ENCODE measurements at regions not wholly inside any gene's neighbourhood (a gene's known extent, or its start where the extent isn't known, plus 50 kb on each side); places are given as distances from the start of the nearest gene placed in this dataset.

GRCh38 chr6:23655525-23655924 is 470.5 kb upstream of the NRSN1 start:
- WGBS: 72% methylated on average over 3 of the region's 3 CpGs
- no peak for DNase-seq (ENCODE audit: extremely low spot score)
- Histone ChIP-seq H3K9me3 (no peaks in the 10 kb centered on the region), H3K4me1 (peaks cover 0 to 13% (median 5%) of the 10 kb centered on the region in 4 donors), H3K4me3 (no peak overlapping the region), H3K27ac (replicated peaks in 1 of 4) (no peak overlapping the region), H3K27me3 (no peaks in the 10 kb centered on the region), H3K36me3 (no peaks in the 10 kb centered on the region)
- intact Hi-C loops (cut with DNase I): no loop called here
- TF ChIP-seq CTCF (IDR thresholded peaks at IDR 0.05): no peak
- no peak for TF ChIP-seq EP300 (IDR thresholded peaks at IDR 0.05)

- Histone ChIP-seq H3K4me1 (peaks cover 0 to 6% (median 0%) of the 10 kb centered on the region in 4 donors), H3K9me3 (no peaks in the 10 kb centered on the region), H3K36me3 (no peaks in the 10 kb centered on the region), H3K27me3 (no peaks in the 10 kb centered on the region), H3K27ac (replicated peaks in 1 of 4) (no peak overlapping the region), H3K4me3 (no peak overlapping the region)
- 91% methylated on average over 14 of the region's 14 CpGs for WGBS
- TF ChIP-seq EP300 (IDR thresholded peaks at IDR 0.05): no peak
- no peak for TF ChIP-seq CTCF (IDR thresholded peaks at IDR 0.05)
- no peak for TF ChIP-seq POLR2A (IDR thresholded peaks at IDR 0.05; ENCODE audit: low read depth)
- no peak for TF ChIP-seq POLR2AphosphoS5 (IDR thresholded peaks at IDR 0.05)
- intact Hi-C loops (cut with DNase I): no loop called here
- no peak for DNase-seq (ENCODE audit: extremely low spot score)
These were observed 469.5 kb upstream of the NRSN1 start for GRCh38 chr6:23656255-23657194.

- Histone ChIP-seq H3K4me3 (no peak overlapping the region), H3K27me3 (no peaks in the 10 kb centered on the region), H3K36me3 (no peaks in the 10 kb centered on the region), H3K27ac (replicated peaks in 1 of 4) (no peak overlapping the region), H3K4me1 (no peaks in the 10 kb centered on the region), H3K9me3 (no peaks in the 10 kb centered on the region)
- DNase-seq (ENCODE audit: extremely low spot score): no peak
- intact Hi-C loops (cut with DNase I): no loop called here
- TF ChIP-seq POLR2AphosphoS5 (IDR thresholded peaks at IDR 0.05): no peak
- TF ChIP-seq CTCF (IDR thresholded peaks at IDR 0.05): peak; percentile 40 to 54 (median 40)
- 31% methylated on average over 2 of the region's 2 CpGs for WGBS
These were observed 466.9 kb upstream of the NRSN1 start for GRCh38 chr6:23659125-23659524.

- Histone ChIP-seq H3K4me1 (no peaks in the 10 kb centered on the region), H3K27ac (replicated peaks in 1 of 4) (no peak overlapping the region), H3K9me3 (no peaks in the 10 kb centered on the region), H3K4me3 (no peak overlapping the region), H3K27me3 (no peaks in the 10 kb centered on the region), H3K36me3 (no peaks in the 10 kb centered on the region)
- no peak for DNase-seq (ENCODE audit: extremely low spot score)
- WGBS: 95% methylated on average over 4 of the region's 4 CpGs
- intact Hi-C loops (cut with DNase I): no loop called here
- TF ChIP-seq CTCF (IDR thresholded peaks at IDR 0.05): no peak
- TF ChIP-seq POLR2AphosphoS5 (IDR thresholded peaks at IDR 0.05): no peak
- no peak for TF ChIP-seq POLR2A (IDR thresholded peaks at IDR 0.05; ENCODE audit: low read depth)
- TF ChIP-seq EP300 (IDR thresholded peaks at IDR 0.05): no peak
These were observed 464.5 kb upstream of the NRSN1 start for GRCh38 chr6:23661549-23661948.

GRCh38 chr6:23663096-23663495 is 462.9 kb upstream of the NRSN1 start:
- H3K27ac ChIP-seq (replicated peaks in 1 of 4): no peak overlapping the region
- no peaks in the 10 kb centered on the region for H3K36me3 ChIP-seq
- peaks cover 0 to 14% (median 0%) of the 10 kb centered on the region in 4 donors for H3K9me3 ChIP-seq
- 75% methylated on average over 3 of the region's 3 CpGs for WGBS
- no peaks in the 10 kb centered on the region for H3K27me3 ChIP-seq
- no peak for TF ChIP-seq POLR2AphosphoS5 (IDR thresholded peaks at IDR 0.05)
- no peak for TF ChIP-seq CTCF (IDR thresholded peaks at IDR 0.05)
- no peak for TF ChIP-seq POLR2A (IDR thresholded peaks at IDR 0.05; ENCODE audit: low read depth)
- TF ChIP-seq EP300 (IDR thresholded peaks at IDR 0.05): no peak
- intact Hi-C loops (cut with DNase I): no loop called here
- H3K4me3 ChIP-seq: no peak overlapping the region
- H3K4me1 ChIP-seq: no peaks in the 10 kb centered on the region
- DNase-seq (ENCODE audit: extremely low spot score): no peak

Data from esophagus muscularis mucosa (tissue), 4 donors.